Breast epithelium (tissue), 3 donors: ENCODE measurements at regions not wholly inside any gene's neighbourhood (a gene's known extent, or its start where the extent isn't known, plus 50 kb on each side); places are given as distances from the start of the nearest gene placed in this dataset.

Source experiments
- POLR2AphosphoS5 ChIP-seq, 3 donors: sonication (generic); formaldehyde crosslinking; IDR thresholded peaks; one replicate each; pipeline ENCODE4 v1.6.1; 2017; ENCODE audit warnings: antibody characterized with exemption in 3 of 3
- TF ChIP-seq, protein P1 (sequence below), 3 donors: fragments of 450-650 bp; IDR thresholded peaks; one replicate each; pipeline ENCODE4 v1.5.1; 2016 to 2017; ENCODE audit warnings: antibody characterized with exemption in 3 of 3, mild to moderate bottlenecking in 3 of 3, moderate library complexity in 3 of 3

DNA sequence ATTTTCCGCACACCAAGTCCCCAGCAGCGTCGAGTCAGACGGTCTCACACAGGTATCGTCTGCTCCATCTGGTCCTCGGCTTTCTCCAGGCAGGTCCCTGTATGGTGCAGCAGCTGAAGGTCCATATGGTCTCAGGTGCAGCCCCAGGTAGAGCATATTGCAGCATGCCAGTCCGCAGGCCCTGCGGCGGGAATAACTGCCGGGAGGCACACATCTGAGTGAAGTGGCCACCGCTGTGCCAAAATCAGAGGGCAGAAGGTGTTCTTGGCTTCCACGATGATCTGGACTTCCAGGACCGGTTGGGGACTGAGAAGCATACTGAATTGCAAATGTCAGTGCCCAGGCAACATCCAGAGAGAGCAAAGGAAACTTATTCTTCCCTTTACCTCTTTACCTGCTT is 320.3 kb downstream of the RNF144A start:
- TF ChIP-seq, protein P1, sequence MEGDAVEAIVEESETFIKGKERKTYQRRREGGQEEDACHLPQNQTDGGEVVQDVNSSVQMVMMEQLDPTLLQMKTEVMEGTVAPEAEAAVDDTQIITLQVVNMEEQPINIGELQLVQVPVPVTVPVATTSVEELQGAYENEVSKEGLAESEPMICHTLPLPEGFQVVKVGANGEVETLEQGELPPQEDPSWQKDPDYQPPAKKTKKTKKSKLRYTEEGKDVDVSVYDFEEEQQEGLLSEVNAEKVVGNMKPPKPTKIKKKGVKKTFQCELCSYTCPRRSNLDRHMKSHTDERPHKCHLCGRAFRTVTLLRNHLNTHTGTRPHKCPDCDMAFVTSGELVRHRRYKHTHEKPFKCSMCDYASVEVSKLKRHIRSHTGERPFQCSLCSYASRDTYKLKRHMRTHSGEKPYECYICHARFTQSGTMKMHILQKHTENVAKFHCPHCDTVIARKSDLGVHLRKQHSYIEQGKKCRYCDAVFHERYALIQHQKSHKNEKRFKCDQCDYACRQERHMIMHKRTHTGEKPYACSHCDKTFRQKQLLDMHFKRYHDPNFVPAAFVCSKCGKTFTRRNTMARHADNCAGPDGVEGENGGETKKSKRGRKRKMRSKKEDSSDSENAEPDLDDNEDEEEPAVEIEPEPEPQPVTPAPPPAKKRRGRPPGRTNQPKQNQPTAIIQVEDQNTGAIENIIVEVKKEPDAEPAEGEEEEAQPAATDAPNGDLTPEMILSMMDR (IDR thresholded peaks at IDR 0.05), result no peak
- no peak for TF ChIP-seq POLR2AphosphoS5 (IDR thresholded peaks at IDR 0.05)
